Mesenchymal stem cell (in vitro differentiated cells and primary cell): ENCODE measurements at regions not wholly inside any gene's neighbourhood (a gene's known extent, or its start where the extent isn't known, plus 50 kb on each side); places are given as distances from the start of the nearest gene placed in this dataset.

Source experiments
- DNase-seq: peaks from one replicate; pipeline ENCODE4 v3.0.0-alpha.2; 2013
- H2AFZ ChIP-seq: one replicate; pipeline ENCODE4 v1.6.1; 2013; ENCODE audit warnings: low read depth, mild to moderate bottlenecking, control low read depth, inconsistent platforms, low read length, moderate library complexity
- H2AK5ac ChIP-seq: 2 replicates; pipeline ENCODE4 v1.6.1; 2013; ENCODE audit warnings: low read length, moderate library complexity, mild to moderate bottlenecking, inconsistent platforms; ENCODE audit not compliant: severe bottlenecking
- H2BK120ac ChIP-seq: one replicate; pipeline ENCODE4 v1.6.1; 2013; ENCODE audit warnings: low read depth, mild to moderate bottlenecking, inconsistent platforms, low read length, moderate library complexity
- H2BK12ac ChIP-seq, 2 experiments: one replicate each; pipeline ENCODE4 v1.6.1; 2013; ENCODE audit warnings: inconsistent platforms in 2 of 2, low read length in 2 of 2, mild to moderate bottlenecking in 2 of 2, moderate library complexity in 2 of 2, control low read depth in 1 of 2
- H2BK15ac ChIP-seq: one replicate; pipeline ENCODE4 v1.6.1; 2013; ENCODE audit warnings: mild to moderate bottlenecking, low read depth, inconsistent platforms; ENCODE audit not compliant: poor library complexity, severe bottlenecking
- H2BK5ac ChIP-seq: 2 replicates; pipeline ENCODE4 v1.6.1; 2013; ENCODE audit warnings: low read depth, mild to moderate bottlenecking, low read length, control low read depth, inconsistent platforms; ENCODE audit not compliant: poor library complexity, severe bottlenecking
- H3K14ac ChIP-seq, 2 experiments: one replicate each; pipeline ENCODE4 v1.6.1; 2013; ENCODE audit warnings: inconsistent platforms in 2 of 2, low read length in 2 of 2, control low read depth in 1 of 2, mild to moderate bottlenecking in 1 of 2, moderate library complexity in 1 of 2
- H3K18ac ChIP-seq, 2 experiments: one replicate each; pipeline ENCODE4 v1.6.1; 2013; ENCODE audit warnings: inconsistent platforms in 2 of 2, low read length in 2 of 2, control low read depth in 1 of 2, low read depth in 1 of 2, mild to moderate bottlenecking in 1 of 2
- H3K23ac ChIP-seq, 2 experiments: one replicate each; pipeline ENCODE4 v1.6.1; 2013; ENCODE audit warnings: inconsistent platforms in 2 of 2, low read length in 2 of 2, mild to moderate bottlenecking in 2 of 2, moderate library complexity in 2 of 2, control low read depth in 1 of 2
- H3K27ac ChIP-seq: 2 replicates; pipeline ENCODE4 v1.5.1; 2013; ENCODE audit warnings: mild to moderate bottlenecking, moderate library complexity, low read length, control low read depth, inconsistent platforms; ENCODE audit not compliant: poor library complexity, severe bottlenecking
- H3K27me3 ChIP-seq, 2 experiments: 2 replicates each; pipeline versions ENCODE4 v1.6.1 to v1.7.0; 2013; ENCODE audit warnings: low read length in 2 of 2, mild to moderate bottlenecking in 2 of 2, moderate library complexity in 2 of 2, control low read depth in 1 of 2, inconsistent platforms in 1 of 2; ENCODE audit not compliant: control insufficient read depth in 1 of 2, insufficient read depth in 1 of 2
- H3K36me3 ChIP-seq, 2 experiments: 2 replicates each; pipeline versions ENCODE4 v1.6.1 to v1.7.0; 2013; ENCODE audit warnings: low read length in 2 of 2, control low read depth in 1 of 2, inconsistent platforms in 1 of 2, low read depth in 1 of 2, mild to moderate bottlenecking in 1 of 2; ENCODE audit not compliant: insufficient read depth in 2 of 2, control insufficient read depth in 1 of 2
- H3K4ac ChIP-seq, 2 experiments: one replicate each; pipeline ENCODE4 v1.6.1; 2013; ENCODE audit warnings: inconsistent platforms in 2 of 2, low read length in 2 of 2, mild to moderate bottlenecking in 2 of 2, moderate library complexity in 2 of 2, control low read depth in 1 of 2, low read depth in 1 of 2
- H3K4me1 ChIP-seq: 2 replicates; pipeline ENCODE4 v1.6.1; 2013; ENCODE audit warnings: low read depth, low read length, control low read depth; ENCODE audit not compliant: control insufficient read depth, insufficient read depth
- H3K4me2 ChIP-seq: 2 replicates; pipeline ENCODE4 v1.6.1; 2013; ENCODE audit warnings: low read length, mild to moderate bottlenecking, inconsistent platforms; ENCODE audit not compliant: poor library complexity, severe bottlenecking
- H3K4me3 ChIP-seq, 2 experiments: 2 replicates each; pipeline versions ENCODE4 v1.5.1 to v1.7.0; 2013; ENCODE audit warnings: low read length in 2 of 2, mild to moderate bottlenecking in 2 of 2, control low read depth in 1 of 2, low read depth in 1 of 2; ENCODE audit not compliant: insufficient read depth in 1 of 2
- H3K79me1 ChIP-seq: replicated peaks from 2 replicates; pipeline ENCODE4 v1.6.1; 2013; ENCODE audit warnings: mild to moderate bottlenecking, control low read depth, low read length, inconsistent platforms; ENCODE audit not compliant: poor library complexity, severe bottlenecking
- H3K9ac ChIP-seq: 2 replicates; pipeline ENCODE4 v1.7.0; 2013; ENCODE audit warnings: mild to moderate bottlenecking, low read length, moderate library complexity
- H3K9me3 ChIP-seq: 2 replicates; pipeline ENCODE4 v1.7.0; 2013; ENCODE audit warnings: mild to moderate bottlenecking, low read length; ENCODE audit not compliant: control insufficient read depth
- H4K8ac ChIP-seq: one replicate; pipeline ENCODE4 v1.6.1; 2013; ENCODE audit warnings: inconsistent platforms, mild to moderate bottlenecking, low read length, moderate library complexity
- H4K91ac ChIP-seq: one replicate; pipeline ENCODE4 v1.6.1; 2013; ENCODE audit warnings: mild to moderate bottlenecking, low read length, inconsistent platforms
- WGBS: methylation state at CpG from one replicate; pipeline ENCODE4 v1.1.7; 2013; ENCODE audit warnings: mixed read lengths; 5-methylcytosine and 5-hydroxymethylcytosine counted together

- no peak overlapping the region for H4K91ac ChIP-seq
- H2BK15ac ChIP-seq: no peak overlapping the region
- no peaks in the 10 kb centered on the region for H3K36me3 ChIP-seq
- no peak overlapping the region for H2BK12ac ChIP-seq
- H3K4me2 ChIP-seq: no peak overlapping the region
- H3K14ac ChIP-seq: no peak overlapping the region
- H3K9me3 ChIP-seq: no peaks in the 10 kb centered on the region
- H4K8ac ChIP-seq: no peak overlapping the region
- no peak overlapping the region for H2AFZ ChIP-seq
- H2BK120ac ChIP-seq: no peak overlapping the region
- H2BK5ac ChIP-seq: no peak overlapping the region
- no peak overlapping the region for H3K9ac ChIP-seq
- H2AK5ac ChIP-seq: no peak overlapping the region
- H3K4me3 ChIP-seq: no peak overlapping the region
- WGBS: 78% methylated on average over 1 of the region's 2 CpGs
- no peak for DNase-seq
- no peak overlapping the region for H3K4ac ChIP-seq
- no peaks in the 10 kb centered on the region for H3K27me3 ChIP-seq
- no peaks in the 10 kb centered on the region for H3K79me1 ChIP-seq
- H3K23ac ChIP-seq: no peak overlapping the region
- no peaks in the 10 kb centered on the region for H3K4me1 ChIP-seq
- no peak overlapping the region for H3K27ac ChIP-seq
- H3K18ac ChIP-seq: no peak overlapping the region
Observed at GRCh38 chr5:58107704-58108103, 352.2 kb downstream of the PLK2 start.

GRCh38 chr5:58106754-58107410, 353.0 kb downstream of the PLK2 start:
- no peaks in the 10 kb centered on the region for H3K36me3 ChIP-seq
- no peak overlapping the region for H3K4me2 ChIP-seq
- H2BK5ac ChIP-seq: no peak overlapping the region
- H4K8ac ChIP-seq: no peak overlapping the region
- H3K79me1 ChIP-seq: no peaks in the 10 kb centered on the region
- no peak overlapping the region for H2BK15ac ChIP-seq
- no peak overlapping the region for H2BK12ac ChIP-seq
- no peaks in the 10 kb centered on the region for H3K9me3 ChIP-seq
- WGBS: 84% methylated on average over 3 of the region's 3 CpGs
- no peak overlapping the region for H2AK5ac ChIP-seq
- H3K27ac ChIP-seq: no peak overlapping the region
- H3K18ac ChIP-seq: no peak overlapping the region
- no peak overlapping the region for H3K23ac ChIP-seq
- DNase-seq: no peak
- no peak overlapping the region for H3K4ac ChIP-seq
- H2BK120ac ChIP-seq: no peak overlapping the region
- no peaks in the 10 kb centered on the region for H3K27me3 ChIP-seq
- H4K91ac ChIP-seq: no peak overlapping the region
- H3K14ac ChIP-seq: no peak overlapping the region
- no peak overlapping the region for H3K9ac ChIP-seq
- H3K4me3 ChIP-seq: no peak overlapping the region
- no peaks in the 10 kb centered on the region for H3K4me1 ChIP-seq
- no peak overlapping the region for H2AFZ ChIP-seq

DNA sequence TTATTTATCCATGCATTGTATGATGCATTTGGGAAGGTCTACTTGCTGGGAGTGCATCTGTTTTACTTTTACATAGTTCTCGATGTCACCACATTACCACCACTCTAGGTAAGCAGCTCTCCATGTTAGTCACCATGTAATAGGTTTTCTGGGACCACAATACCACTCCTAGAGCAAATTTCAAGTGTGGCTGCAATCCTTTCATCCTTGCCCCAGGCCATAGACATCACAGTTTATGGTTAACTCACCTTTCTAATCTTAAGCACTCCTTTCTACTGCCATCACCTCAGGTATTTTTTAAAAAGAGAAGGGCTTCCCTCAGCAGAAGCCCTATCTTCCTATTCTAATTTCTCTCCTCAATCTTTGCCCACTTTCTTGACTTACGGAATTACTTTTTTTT, 354.1 kb downstream of the PLK2 start:
- 90% methylated on average over 2 of the region's 2 CpGs for WGBS
- Histone ChIP-seq H4K8ac (no peak overlapping the region), H3K79me1 (no peaks in the 10 kb centered on the region), H3K9me3 (no peaks in the 10 kb centered on the region), H2AFZ (no peak overlapping the region), H3K9ac (no peak overlapping the region), H3K4me3 (no peak overlapping the region), H3K4ac (no peak overlapping the region), H3K4me1 (no peaks in the 10 kb centered on the region), H3K14ac (no peak overlapping the region), H4K91ac (no peak overlapping the region), H3K27ac (no peak overlapping the region), H2BK12ac (no peak overlapping the region), H2BK5ac (no peak overlapping the region), H3K27me3 (no peaks in the 10 kb centered on the region), H3K18ac (no peak overlapping the region), H3K36me3 (no peaks in the 10 kb centered on the region), H2AK5ac (no peak overlapping the region), H3K23ac (no peak overlapping the region), H3K4me2 (no peak overlapping the region), H2BK120ac (no peak overlapping the region), H2BK15ac (no peak overlapping the region)
- DNase-seq: no peak

- Histone ChIP-seq H3K36me3 (no peaks in the 10 kb centered on the region), H3K27me3 (no peaks in the 10 kb centered on the region), H2BK5ac (no peak overlapping the region), H3K14ac (no peak overlapping the region), H2BK12ac (no peak overlapping the region), H3K9me3 (no peaks in the 10 kb centered on the region), H4K8ac (no peak overlapping the region), H3K4me2 (no peak overlapping the region), H2AK5ac (no peak overlapping the region), H3K4ac (no peak overlapping the region), H4K91ac (no peak overlapping the region), H2AFZ (no peak overlapping the region), H3K27ac (no peak overlapping the region), H3K4me1 (no peaks in the 10 kb centered on the region), H3K79me1 (no peaks in the 10 kb centered on the region), H3K4me3 (no peak overlapping the region), H2BK120ac (no peak overlapping the region), H3K18ac (no peak overlapping the region), H3K9ac (no peak overlapping the region), H2BK15ac (no peak overlapping the region), H3K23ac (no peak overlapping the region)
- DNase-seq: no peak
- 87% methylated on average over 2 of the region's 2 CpGs for WGBS
Observed at GRCh38 chr5:58099257-58099656, 360.6 kb downstream of the PLK2 start.
